ENCODE measurements at regions not wholly inside any gene's neighbourhood (a gene's known extent, or its start where the extent isn't known, plus 50 kb on each side); places are given as distances from the start of the nearest gene placed in this dataset.
"Not testable (repeated sequence)": the region's sequence is repeated elsewhere in the genome, so short reads cannot be mapped to it uniquely, and the experiment has no call there.

DNA sequence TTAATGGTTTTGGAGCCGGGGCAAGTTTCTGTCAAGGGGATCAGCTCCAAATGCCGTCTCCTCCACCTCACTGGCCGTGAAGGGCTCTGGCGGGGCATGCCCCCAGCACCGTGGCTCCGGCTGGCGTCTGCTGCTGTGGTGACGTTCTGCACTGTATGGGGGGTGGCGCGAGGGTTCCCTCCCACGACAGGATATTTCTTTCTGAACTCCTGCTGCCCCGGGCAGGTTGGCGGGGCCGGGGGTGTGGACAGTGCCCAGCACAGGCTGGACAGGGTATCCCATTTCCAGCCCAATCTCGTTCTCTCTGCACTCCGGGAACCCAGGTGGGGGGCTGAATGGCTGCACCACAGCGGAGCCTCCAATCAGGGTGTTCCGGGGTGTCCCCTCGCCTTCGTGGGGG is 201.6 kb downstream of the BANP start:
- WGBS (ENCODE audit: insufficient coverage), result 93% methylated on average over 9 of the region's 20 CpGs
- H3K9me3 ChIP-seq (ENCODE audit: control extremely low read depth in 1 of 5, control insufficient read depth in 4 of 5, insufficient read depth in 2 of 5, low read depth in 1 of 5, low read length in 4 of 5); H3K27me3 ChIP-seq (replicated peaks in 2 of 5; ENCODE audit: control insufficient read depth in 4 of 5, insufficient read depth in 5 of 5, low read length in 4 of 5); DNase-seq; CTCF ChIA-PET; H3K27ac ChIP-seq (ENCODE audit: insufficient read depth in 1 of 2, low read depth in 1 of 2, low read length in 2 of 2, poor library complexity in 1 of 2, severe bottlenecking in 2 of 2); H3K4me3 ChIP-seq (ENCODE audit: control insufficient read depth in 1 of 7, extremely low read depth in 1 of 7, insufficient read depth in 4 of 7, low read depth in 2 of 7, low read length in 6 of 7); H3K4me1 ChIP-seq (ENCODE audit: control extremely low read depth in 1 of 4, control insufficient read depth in 4 of 4, insufficient read depth in 4 of 4, low read length in 3 of 4); POLR2A ChIA-PET; H3K36me3 ChIP-seq (ENCODE audit: control insufficient read depth in 4 of 4, insufficient read depth in 4 of 4, low read length in 3 of 4): not testable (repeated sequence)

DNA sequence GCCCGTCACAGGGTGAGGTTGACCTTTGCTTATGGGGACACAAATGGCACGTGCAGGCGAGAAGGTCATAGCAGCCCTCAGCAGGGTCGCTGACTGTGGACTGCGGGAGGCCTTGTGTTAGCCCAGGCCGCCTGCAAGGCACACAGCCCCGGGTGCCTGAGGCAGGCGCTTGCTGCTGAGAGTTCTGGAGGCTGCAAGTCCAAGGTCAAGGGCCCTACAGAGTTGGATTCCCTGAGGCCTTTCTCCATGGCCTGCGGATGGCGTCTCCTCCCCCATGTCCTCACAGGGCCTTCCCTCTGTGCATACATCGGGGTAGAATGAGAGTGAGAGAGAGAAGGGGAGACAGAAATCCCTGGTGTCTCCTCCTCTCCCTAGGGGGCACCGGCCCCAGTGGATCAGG is 202.3 kb downstream of the BANP start:
- 97% methylated on average over 7 of the region's 12 CpGs for WGBS (ENCODE audit: insufficient coverage)
- H3K4me1 ChIP-seq (ENCODE audit: control extremely low read depth in 1 of 4, control insufficient read depth in 4 of 4, insufficient read depth in 4 of 4, low read length in 3 of 4); H3K27me3 ChIP-seq (replicated peaks in 2 of 5; ENCODE audit: control insufficient read depth in 4 of 5, insufficient read depth in 5 of 5, low read length in 4 of 5); H3K36me3 ChIP-seq (ENCODE audit: control insufficient read depth in 4 of 4, insufficient read depth in 4 of 4, low read length in 3 of 4); H3K4me3 ChIP-seq (ENCODE audit: control insufficient read depth in 1 of 7, extremely low read depth in 1 of 7, insufficient read depth in 4 of 7, low read depth in 2 of 7, low read length in 6 of 7); CTCF ChIA-PET; POLR2A ChIA-PET; H3K9me3 ChIP-seq (ENCODE audit: control extremely low read depth in 1 of 5, control insufficient read depth in 4 of 5, insufficient read depth in 2 of 5, low read depth in 1 of 5, low read length in 4 of 5); H3K27ac ChIP-seq (ENCODE audit: insufficient read depth in 1 of 2, low read depth in 1 of 2, low read length in 2 of 2, poor library complexity in 1 of 2, severe bottlenecking in 2 of 2); DNase-seq: not testable (repeated sequence)

- H3K27ac ChIP-seq (ENCODE audit: insufficient read depth in 1 of 2, low read depth in 1 of 2, low read length in 2 of 2, poor library complexity in 1 of 2, severe bottlenecking in 2 of 2); DNase-seq; H3K4me1 ChIP-seq (ENCODE audit: control extremely low read depth in 1 of 4, control insufficient read depth in 4 of 4, insufficient read depth in 4 of 4, low read length in 3 of 4); CTCF ChIA-PET; H3K9me3 ChIP-seq (ENCODE audit: control extremely low read depth in 1 of 5, control insufficient read depth in 4 of 5, insufficient read depth in 2 of 5, low read depth in 1 of 5, low read length in 4 of 5); H3K4me3 ChIP-seq (ENCODE audit: control insufficient read depth in 1 of 7, extremely low read depth in 1 of 7, insufficient read depth in 4 of 7, low read depth in 2 of 7, low read length in 6 of 7); H3K36me3 ChIP-seq (ENCODE audit: control insufficient read depth in 4 of 4, insufficient read depth in 4 of 4, low read length in 3 of 4); POLR2A ChIA-PET; H3K27me3 ChIP-seq (replicated peaks in 2 of 5; ENCODE audit: control insufficient read depth in 4 of 5, insufficient read depth in 5 of 5, low read length in 4 of 5): not testable (repeated sequence)
- 93% methylated on average over 5 of the region's 8 CpGs for whole genome bisulfite sequencing (ENCODE audit: insufficient coverage)
Observed at GRCh38 chr16:88154886-88155285, 203.7 kb downstream of the BANP start.

- POLR2A ChIA-PET, result not testable (repeated sequence)
Observed at GRCh38 chr16:88155681-88156080, 204.4 kb downstream of the BANP start.

DNA sequence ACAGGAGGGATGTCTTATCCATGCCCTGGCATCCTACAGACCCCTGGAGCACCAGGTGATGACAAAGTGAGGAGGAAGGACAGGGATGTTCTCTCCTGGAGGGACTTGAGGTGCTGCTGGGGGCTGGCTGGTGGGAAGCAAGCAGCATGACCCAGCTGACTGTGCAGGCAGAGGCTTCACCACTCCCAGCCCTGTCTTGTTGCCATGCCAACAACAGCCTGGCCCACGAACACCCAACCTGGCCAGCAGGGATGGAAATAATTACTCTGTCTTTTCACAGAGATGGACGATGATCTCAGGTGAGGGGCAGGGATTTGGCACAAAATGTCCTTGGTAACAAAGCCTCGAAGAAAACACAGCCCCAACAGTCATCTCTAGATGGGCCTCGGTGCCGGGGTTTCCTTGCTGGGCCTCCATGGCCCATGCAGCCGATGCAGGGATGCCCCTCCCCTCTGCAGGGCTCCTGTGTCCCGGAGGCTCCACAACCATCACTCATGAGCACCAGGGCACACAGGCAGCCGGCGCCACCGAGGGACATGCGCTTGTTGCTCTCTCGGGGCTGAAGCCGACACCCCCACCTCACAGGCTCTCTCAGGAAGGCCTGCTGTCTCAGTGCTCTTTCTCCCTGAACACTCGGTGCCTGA is 205.5 kb downstream of the BANP start:
- H3K9me3 ChIP-seq (ENCODE audit: control extremely low read depth in 1 of 5, control insufficient read depth in 4 of 5, insufficient read depth in 2 of 5, low read depth in 1 of 5, low read length in 4 of 5); H3K36me3 ChIP-seq (ENCODE audit: control insufficient read depth in 4 of 4, insufficient read depth in 4 of 4, low read length in 3 of 4); H3K27ac ChIP-seq (ENCODE audit: insufficient read depth in 1 of 2, low read depth in 1 of 2, low read length in 2 of 2, poor library complexity in 1 of 2, severe bottlenecking in 2 of 2); H3K27me3 ChIP-seq (replicated peaks in 2 of 5; ENCODE audit: control insufficient read depth in 4 of 5, insufficient read depth in 5 of 5, low read length in 4 of 5); DNase-seq; POLR2A ChIA-PET; H3K4me1 ChIP-seq (ENCODE audit: control extremely low read depth in 1 of 4, control insufficient read depth in 4 of 4, insufficient read depth in 4 of 4, low read length in 3 of 4); CTCF ChIA-PET; H3K4me3 ChIP-seq (ENCODE audit: control insufficient read depth in 1 of 7, extremely low read depth in 1 of 7, insufficient read depth in 4 of 7, low read depth in 2 of 7, low read length in 6 of 7): not testable (repeated sequence)
- WGBS (ENCODE audit: insufficient coverage), result 90% methylated on average over 2 of the region's 14 CpGs

More at GRCh38 chr16:88155681-88156080, 204.4 kb downstream of the BANP start:
- H3K9me3 ChIP-seq (ENCODE audit: control extremely low read depth in 1 of 5, control insufficient read depth in 4 of 5, insufficient read depth in 2 of 5, low read depth in 1 of 5, low read length in 4 of 5); H3K4me1 ChIP-seq (ENCODE audit: control extremely low read depth in 1 of 4, control insufficient read depth in 4 of 4, insufficient read depth in 4 of 4, low read length in 3 of 4); H3K27me3 ChIP-seq (replicated peaks in 2 of 5; ENCODE audit: control insufficient read depth in 4 of 5, insufficient read depth in 5 of 5, low read length in 4 of 5); H3K4me3 ChIP-seq (ENCODE audit: control insufficient read depth in 1 of 7, extremely low read depth in 1 of 7, insufficient read depth in 4 of 7, low read depth in 2 of 7, low read length in 6 of 7); CTCF ChIA-PET; DNase-seq; H3K27ac ChIP-seq (ENCODE audit: insufficient read depth in 1 of 2, low read depth in 1 of 2, low read length in 2 of 2, poor library complexity in 1 of 2, severe bottlenecking in 2 of 2); H3K36me3 ChIP-seq (ENCODE audit: control insufficient read depth in 4 of 4, insufficient read depth in 4 of 4, low read length in 3 of 4): not testable (repeated sequence)
- 80% methylated on average over 3 of the region's 10 CpGs for WGBS (ENCODE audit: insufficient coverage)

DNA sequence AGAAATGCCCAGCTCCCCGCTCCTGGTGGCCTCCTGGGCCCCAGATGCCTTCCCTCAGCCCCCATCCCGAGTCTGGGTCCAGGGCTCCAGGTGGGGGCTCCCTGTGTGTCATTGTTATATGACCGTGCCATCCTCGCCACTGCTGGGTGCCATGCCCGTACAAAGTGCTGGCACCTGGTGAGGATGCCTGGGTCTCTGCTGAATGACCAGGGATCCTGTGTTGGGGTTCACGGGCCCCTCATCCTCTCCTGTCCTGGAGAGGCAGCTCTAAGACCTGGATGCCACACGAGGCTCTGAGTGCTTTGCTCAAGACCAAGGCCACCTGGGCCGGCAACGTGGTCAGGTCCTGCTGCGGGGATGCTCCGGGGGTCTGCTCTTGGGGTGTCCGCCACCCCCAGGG is 206.5 kb downstream of the BANP start:
- H3K36me3 ChIP-seq (ENCODE audit: control insufficient read depth in 4 of 4, insufficient read depth in 4 of 4, low read length in 3 of 4); POLR2A ChIA-PET; CTCF ChIA-PET; H3K4me3 ChIP-seq (ENCODE audit: control insufficient read depth in 1 of 7, extremely low read depth in 1 of 7, insufficient read depth in 4 of 7, low read depth in 2 of 7, low read length in 6 of 7); H3K27ac ChIP-seq (ENCODE audit: insufficient read depth in 1 of 2, low read depth in 1 of 2, low read length in 2 of 2, poor library complexity in 1 of 2, severe bottlenecking in 2 of 2); H3K9me3 ChIP-seq (ENCODE audit: control extremely low read depth in 1 of 5, control insufficient read depth in 4 of 5, insufficient read depth in 2 of 5, low read depth in 1 of 5, low read length in 4 of 5); H3K27me3 ChIP-seq (replicated peaks in 2 of 5; ENCODE audit: control insufficient read depth in 4 of 5, insufficient read depth in 5 of 5, low read length in 4 of 5); H3K4me1 ChIP-seq (ENCODE audit: control extremely low read depth in 1 of 4, control insufficient read depth in 4 of 4, insufficient read depth in 4 of 4, low read length in 3 of 4); DNase-seq: not testable (repeated sequence)
- no CpG with 5 or more reads among the region's 12 CpGs for WGBS (ENCODE audit: insufficient coverage)

DNA sequence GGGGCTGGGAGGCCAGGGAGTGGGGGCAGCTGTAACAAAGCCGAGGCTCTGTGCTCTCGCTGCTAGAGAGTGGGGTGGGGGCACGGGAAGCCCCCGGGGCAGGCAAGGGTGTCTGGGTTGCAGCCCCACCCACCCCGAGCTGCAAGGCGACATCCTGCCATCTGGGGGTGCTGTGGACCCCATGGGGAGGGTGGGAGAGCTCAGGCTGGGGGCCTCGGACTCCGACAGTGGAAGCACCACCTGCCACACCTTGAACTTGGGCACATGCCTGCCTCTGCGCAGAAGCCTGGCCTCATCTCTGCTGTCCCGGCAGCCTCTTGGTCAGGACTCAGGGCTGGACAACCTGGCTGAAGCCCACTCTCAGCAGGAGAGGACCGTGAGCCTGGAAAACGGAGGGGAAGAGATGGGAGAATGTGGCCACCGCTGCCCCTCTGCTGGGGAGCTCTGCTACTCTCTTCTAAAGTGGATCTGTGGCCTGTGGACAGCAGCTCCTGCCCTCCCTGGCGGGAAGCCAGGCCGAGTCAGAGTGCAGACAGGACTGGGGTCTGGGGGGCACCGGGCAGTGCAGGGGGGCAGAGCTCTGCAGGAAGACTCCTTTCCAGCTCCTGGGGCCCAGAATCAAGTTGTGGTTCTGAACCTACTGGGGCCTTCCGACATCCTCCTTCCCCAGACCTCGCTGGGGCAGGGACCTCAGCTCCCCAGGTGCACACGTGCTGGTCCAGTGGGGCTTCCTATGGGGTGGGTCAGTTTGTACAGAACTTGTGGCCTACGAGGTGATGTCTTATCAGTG is 207.2 kb downstream of the BANP start:
- H3K4me3 ChIP-seq (ENCODE audit: control insufficient read depth in 1 of 7, extremely low read depth in 1 of 7, insufficient read depth in 4 of 7, low read depth in 2 of 7, low read length in 6 of 7); H3K9me3 ChIP-seq (ENCODE audit: control extremely low read depth in 1 of 5, control insufficient read depth in 4 of 5, insufficient read depth in 2 of 5, low read depth in 1 of 5, low read length in 4 of 5); H3K4me1 ChIP-seq (ENCODE audit: control extremely low read depth in 1 of 4, control insufficient read depth in 4 of 4, insufficient read depth in 4 of 4, low read length in 3 of 4); H3K27ac ChIP-seq (ENCODE audit: insufficient read depth in 1 of 2, low read depth in 1 of 2, low read length in 2 of 2, poor library complexity in 1 of 2, severe bottlenecking in 2 of 2); CTCF ChIA-PET; H3K27me3 ChIP-seq (replicated peaks in 2 of 5; ENCODE audit: control insufficient read depth in 4 of 5, insufficient read depth in 5 of 5, low read length in 4 of 5); DNase-seq; H3K36me3 ChIP-seq (ENCODE audit: control insufficient read depth in 4 of 4, insufficient read depth in 4 of 4, low read length in 3 of 4); POLR2A ChIA-PET: not testable (repeated sequence)
- 78% methylated on average over 16 of the region's 20 CpGs for WGBS (ENCODE audit: insufficient coverage)

All from common myeloid progenitor, CD34-positive (primary cell).